HG02763 (cell line): ENCODE measurements at regions not wholly inside any gene's neighbourhood (a gene's known extent, or its start where the extent isn't known, plus 50 kb on each side); places are given as distances from the start of the nearest gene placed in this dataset.
"Not testable (repeated sequence)": the region's sequence is repeated elsewhere in the genome, so short reads cannot be mapped to it uniquely, and the experiment has no call there.

Experiments used
- ATAC-seq: cut with Tn5 transposase; IDR thresholded peaks from one replicate; pipeline ENCODE4 v1.9.1; 2021; ENCODE audit warnings: mild to moderate bottlenecking, moderate library complexity; ENCODE audit not compliant: unreplicated experiment

- ATAC-seq = no peak
Measured at GRCh38 chr4:164058776-164059445, 564.4 kb downstream of the TMA16 start.

- ATAC-seq = no peak
Measured at GRCh38 chr4:164060456-164060855, 566.0 kb downstream of the TMA16 start.

GRCh38 chr4:164068392-164068791 is 573.9 kb downstream of the TMA16 start:
- no peak for ATAC-seq

GRCh38 chr4:164070625-164071024 is 576.1 kb downstream of the TMA16 start:
- no peak for ATAC-seq

GRCh38 chr4:164081371-164081770 is 586.9 kb downstream of the TMA16 start:
- ATAC-seq = no peak

- no peak for ATAC-seq
Measured at GRCh38 chr4:164081801-164082200, 587.3 kb downstream of the TMA16 start.

- no peak for ATAC-seq
Measured at GRCh38 chr4:164087733-164088132, 593.2 kb downstream of the TMA16 start.

GRCh38 chr4:164095313-164096110 is 601.0 kb downstream of the TMA16 start:
- no peak for ATAC-seq

GRCh38 chr4:164096766-164097518 is 602.5 kb downstream of the TMA16 start:
- no peak for ATAC-seq

- not testable (repeated sequence) for ATAC-seq
Measured at GRCh38 chr4:164100741-164101365, 606.4 kb downstream of the TMA16 start.

GRCh38 chr4:164108971-164109370 is 614.5 kb downstream of the TMA16 start:
- ATAC-seq = no peak

- ATAC-seq = no peak
Measured at GRCh38 chr4:164109503-164109902, 615.0 kb downstream of the TMA16 start.

GRCh38 chr4:164115236-164115635 is 620.7 kb downstream of the TMA16 start:
- no peak for ATAC-seq

- no peak for ATAC-seq
Measured at GRCh38 chr4:164116286-164116685, 621.8 kb downstream of the TMA16 start.

- no peak for ATAC-seq
Measured at GRCh38 chr4:164134388-164134787, 619.5 kb upstream of the SMIM31 start.

- ATAC-seq = no peak
Measured at GRCh38 chr4:164136180-164136616, 617.7 kb upstream of the SMIM31 start.

- ATAC-seq = no peak
Measured at GRCh38 chr4:164138521-164138920, 615.4 kb upstream of the SMIM31 start.

- ATAC-seq = no peak
Measured at GRCh38 chr4:164139291-164139690, 614.6 kb upstream of the SMIM31 start.

GRCh38 chr4:164141755-164142375 is 612.1 kb upstream of the SMIM31 start:
- not testable (repeated sequence) for ATAC-seq

- no peak for ATAC-seq
Measured at GRCh38 chr4:164154416-164154815, 599.5 kb upstream of the SMIM31 start.

- no peak for ATAC-seq
Measured at GRCh38 chr4:164169591-164169990, 584.3 kb upstream of the SMIM31 start.
